HepG2 (cell line): ENCODE measurements at regions not wholly inside any gene's neighbourhood (a gene's known extent, or its start where the extent isn't known, plus 50 kb on each side); places are given as distances from the start of the nearest gene placed in this dataset.

Experiments used
- ATAC-seq: fragments of 200-7000 bp; cut with Tn5 transposase; 3 replicates; pipeline ENCODE4 v1.9.1; 2020; ENCODE audit warnings: mild to moderate bottlenecking, moderate library complexity
- BruUV-seq: library from RNA; stranded (reverse); fragments of 400-500 nt; replicated peaks from 2 replicates; lab custom pipeline; 2021; lab: Mats Ljungman, UMichigan
- CTCF ChIA-PET: fragments of 300-600 bp; formaldehyde crosslinking; extraction: SDS; loops from one replicate; lab custom pipeline; 2021; ENCODE audit warnings: low total read pairs, inconsistent platforms, low intra/inter-chr PET ratio; lab: Yijun Ruan, JAX
- POLR2A ChIA-PET: fragments of 350-600 bp; sonication (Branson Sonifier 250); formaldehyde crosslinking; loops from one replicate; lab custom pipeline; 2020; ENCODE audit warnings: antibody characterized with exemption, inconsistent platforms; lab: Yijun Ruan, JAX
- DNase-seq: peaks from one replicate; pipeline ENCODE4 v3.0.0-alpha.2; 2015; ENCODE audit warnings: low spot score
- FAIRE-seq: peaks from 3 replicates; lab custom pipeline; 2011; peaks lifted over from hg19 to GRCh38; lab: Jason Lieb, UNC
- H2AFZ ChIP-seq: one replicate; pipeline ENCODE4 v1.6.1; 2011; ENCODE audit warnings: low read length, inconsistent platforms
- H3K27ac ChIP-seq: fragments of 300-600 bp; 3 replicates; pipeline ENCODE4 v1.8.0; 2011; ENCODE audit warnings: mixed run types, mild to moderate bottlenecking, mixed read lengths, low read length, inconsistent platforms; ENCODE audit not compliant: insufficient read depth; ENCODE audit errors: extremely low read length
- H3K27me3 ChIP-seq, 2 experiments: fragments of 200-600 bp in 1 of 2; 2 replicates in 1 of 2; 3 replicates in 1 of 2; pipeline versions ENCODE4 v1.6.0 to v1.8.0; 2011; ENCODE audit warnings: low read length in 2 of 2, mild to moderate bottlenecking in 2 of 2, moderate library complexity in 2 of 2, inconsistent platforms in 1 of 2; ENCODE audit not compliant: insufficient read depth in 2 of 2, control insufficient read depth in 1 of 2
- H3K36me3 ChIP-seq, 2 experiments: fragments of 200-600 bp in 1 of 2; replicated peaks in 1 of 2; 2 replicates in 1 of 2; 3 replicates in 1 of 2; pipeline versions ENCODE4 v1.5.1 to v1.8.0; 2011; ENCODE audit warnings: low read length in 2 of 2, inconsistent platforms in 1 of 2; ENCODE audit not compliant: insufficient read depth in 2 of 2, control insufficient read depth in 1 of 2
- H3K4me1 ChIP-seq: 2 replicates; pipeline ENCODE4 v1.5.1; 2012; ENCODE audit warnings: low read length, inconsistent platforms; ENCODE audit not compliant: insufficient read depth
- H3K4me2 ChIP-seq: 2 replicates; pipeline ENCODE4 v1.6.0; 2011; ENCODE audit warnings: low read depth, low read length, inconsistent platforms
- H3K4me3 ChIP-seq, 3 experiments: fragments of 200-600 bp in 1 of 3; sonication (generic), shearing (Covaris generic) in 1 of 3; replicated peaks in 1 of 3; 2 replicates each; pipeline ENCODE4 v1.5.1; 2011 to 2016; ENCODE audit warnings: low read length in 3 of 3, inconsistent platforms in 2 of 3, low read depth in 2 of 3, mild to moderate bottlenecking in 2 of 3, control low read depth in 1 of 3, mixed read lengths in 1 of 3; ENCODE audit not compliant: insufficient read depth in 1 of 3
- H3K79me2 ChIP-seq: one replicate; pipeline ENCODE4 v1.6.1; 2011; ENCODE audit warnings: low read length, inconsistent platforms; ENCODE audit not compliant: insufficient read depth
- H3K9ac ChIP-seq: 2 replicates; pipeline ENCODE4 v1.6.0; 2011; ENCODE audit warnings: mild to moderate bottlenecking, low read depth, low read length, inconsistent platforms; ENCODE audit not compliant: insufficient read depth
- H3K9me3 ChIP-seq: 2 replicates; pipeline ENCODE4 v1.5.1; 2012; ENCODE audit warnings: mild to moderate bottlenecking, low read length
- H4K20me1 ChIP-seq: 2 replicates; pipeline ENCODE4 v1.6.0; 2011; ENCODE audit warnings: inconsistent platforms, mild to moderate bottlenecking, low read length, moderate library complexity; ENCODE audit not compliant: insufficient read depth
- ATRX ChIP-seq: sonication (generic); formaldehyde crosslinking; IDR thresholded peaks from 2 replicates; pipeline ENCODE4 v1.4.0; 2020; ENCODE audit warnings: missing genetic modification reagents, borderline replicate concordance
- CENPT ChIP-seq: sonication (generic); formaldehyde crosslinking; IDR thresholded peaks from 2 replicates; pipeline ENCODE4 v1.8.0; 2022; ENCODE audit warnings: low read depth, mild to moderate bottlenecking, moderate library complexity, missing genetic modification reagents
- NCOR1 ChIP-seq: fragments of 200-600 bp; sonication (generic); IDR thresholded peaks from 2 replicates; pipeline ENCODE4 v1.7.0; 2017; ENCODE audit warnings: antibody characterized with exemption, low read length, borderline replicate concordance
- PAX8 ChIP-seq: sonication (generic); formaldehyde crosslinking; IDR thresholded peaks from 2 replicates; pipeline ENCODE4 v1.8.0; 2022; ENCODE audit warnings: mild to moderate bottlenecking, missing genetic modification reagents, borderline replicate concordance
- REL ChIP-seq: sonication (generic); formaldehyde crosslinking; conservative IDR thresholded peaks from 2 replicates; pipeline ENCODE4 v1.8.0; 2022; ENCODE audit warnings: mild to moderate bottlenecking, missing genetic modification reagents, moderate library complexity
- REXO4 ChIP-seq: sonication (generic); formaldehyde crosslinking; IDR thresholded peaks from 2 replicates; pipeline ENCODE4 v1.8.0; 2022; ENCODE audit warnings: missing genetic modification reagents, mild to moderate bottlenecking, borderline replicate concordance
- TEF ChIP-seq: sonication (generic); formaldehyde crosslinking; IDR thresholded peaks from 2 replicates; pipeline ENCODE4 v1.5.0; 2020; ENCODE audit warnings: missing genetic modification reagents
- ZBTB38 ChIP-seq: sonication (generic); formaldehyde crosslinking; IDR thresholded peaks from 2 replicates; pipeline ENCODE4 v1.5.1; 2020; ENCODE audit warnings: mild to moderate bottlenecking, missing genetic modification reagents
- ZBTB40 ChIP-seq, 2 experiments: fragments of 450-650 bp in 1 of 2; sonication (generic) in 1 of 2; formaldehyde crosslinking in 1 of 2; IDR thresholded peaks; 2 replicates each; pipeline versions ENCODE4 v1.6.1 to v1.8.0; 2016 to 2022; ENCODE audit warnings: antibody characterized with exemption in 1 of 2, mild to moderate bottlenecking in 1 of 2, missing genetic modification reagents in 1 of 2
- ZNF430 ChIP-seq: sonication (generic); formaldehyde crosslinking; IDR thresholded peaks from 2 replicates; pipeline ENCODE4 v1.9.0; 2021; ENCODE audit warnings: mild to moderate bottlenecking, missing genetic modification reagents
- ZNF530 ChIP-seq: sonication (generic); formaldehyde crosslinking; IDR thresholded peaks from 2 replicates; pipeline ENCODE4 v1.5.0; 2020; ENCODE audit warnings: low read depth, mild to moderate bottlenecking, missing genetic modification reagents
- ZNF570 ChIP-seq: sonication (generic); formaldehyde crosslinking; IDR thresholded peaks from 2 replicates; pipeline ENCODE4 v1.4.0; 2020; ENCODE audit warnings: mild to moderate bottlenecking, missing genetic modification reagents, borderline replicate concordance
- ZNF761 ChIP-seq: sonication (generic); formaldehyde crosslinking; conservative IDR thresholded peaks from 2 replicates; pipeline ENCODE4 v1.4.0; 2020; ENCODE audit warnings: mild to moderate bottlenecking, missing genetic modification reagents
- WGBS: methylation state at CpG from one replicate; pipeline ENCODE4 v1.1.6; 2017; ENCODE audit warnings: low lambda C conversion rate; 5-methylcytosine and 5-hydroxymethylcytosine counted together
- in situ Hi-C: cut with HindIII; loops from 2 replicates; pipeline ENCODE4 v1.10.0; 2017; ENCODE audit warnings: low pct_unique_long_range_greater_than_20kb; ENCODE audit not compliant: extremely low pct_ligation_motif_present
- intact Hi-C: fragments of 100-400 bp; cut with micrococcal nuclease; formaldehyde crosslinking; loops from one replicate; pipeline ENCODE4 v1.10.0; 2022; ENCODE audit not compliant: unreplicated experiment
- TF ChIP-seq, protein P1 (sequence below): sonication (generic); formaldehyde crosslinking; IDR thresholded peaks from 2 replicates; pipeline ENCODE4 v1.4.0; 2020; ENCODE audit warnings: missing genetic modification reagents

DNA sequence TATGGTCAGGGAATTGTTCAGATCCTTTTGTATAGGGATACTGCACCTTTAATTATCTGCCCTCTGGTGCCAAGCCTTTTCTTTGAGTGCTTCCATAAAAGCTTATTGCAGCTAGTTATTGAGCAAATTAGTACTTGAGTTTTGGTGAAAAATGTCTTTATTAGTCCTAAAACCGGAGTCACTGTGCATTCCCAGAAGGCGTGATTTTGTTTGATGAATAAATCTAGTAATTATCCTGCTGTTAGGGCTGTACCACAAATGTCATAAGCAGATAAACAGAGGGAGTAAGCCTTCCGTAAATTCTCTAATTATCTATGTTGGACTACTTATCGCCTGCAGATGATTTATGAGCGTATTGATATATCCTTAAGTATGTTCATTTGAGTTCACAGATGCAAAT, 620.7 kb upstream of the ARRDC3 start:
- Histone ChIP-seq H3K27me3 (no peaks in the 10 kb centered on the region), H4K20me1 (no peaks in the 10 kb centered on the region), H3K4me1 (no peaks in the 10 kb centered on the region), H3K27ac (no peak overlapping the region), H3K9ac (no peak overlapping the region), H3K36me3 (no peaks in the 10 kb centered on the region), H3K79me2 (no peaks in the 10 kb centered on the region), H2AFZ (no peak overlapping the region), H3K4me2 (no peak overlapping the region), H3K4me3 (no peak overlapping the region), H3K9me3 (no peaks in the 10 kb centered on the region)
- CTCF ChIA-PET: no interaction called here
- DNase-seq: no peak
- intact Hi-C loops: no loop called here
- ATAC-seq: no peak
- no peak for FAIRE-seq
- WGBS: 20% methylated on average over 5 of the region's 5 CpGs
- in situ Hi-C loops: no loop called here
- POLR2A ChIA-PET: no interaction called here
- BruUV-seq: no TSS peak
- TF ChIP-seq PAX8 (CRISPR knock-in tag): no peak
- no peak for TF ChIP-seq ZNF530 (CRISPR knock-in tag)
- TF ChIP-seq CENPT: no peak
- no peak for TF ChIP-seq ZNF570 (CRISPR knock-in tag)
- no peak for TF ChIP-seq TEF (CRISPR knock-in tag)
- no peak for TF ChIP-seq ZNF761 (CRISPR knock-in tag)
- no peak for TF ChIP-seq REXO4 (CRISPR knock-in tag)
- no peak for TF ChIP-seq ZBTB38
- no peak for TF ChIP-seq REL
- no peak for TF ChIP-seq ATRX
- no peak for TF ChIP-seq ZNF430 (CRISPR knock-in tag)
- TF ChIP-seq ZBTB40 (IDR thresholded peaks at IDR 0.05): no peak
- no peak for TF ChIP-seq ZBTB40 (CRISPR knock-in tag; IDR thresholded peaks at IDR 0.05)
- no peak for TF ChIP-seq NCOR1
- TF ChIP-seq, protein P1, sequence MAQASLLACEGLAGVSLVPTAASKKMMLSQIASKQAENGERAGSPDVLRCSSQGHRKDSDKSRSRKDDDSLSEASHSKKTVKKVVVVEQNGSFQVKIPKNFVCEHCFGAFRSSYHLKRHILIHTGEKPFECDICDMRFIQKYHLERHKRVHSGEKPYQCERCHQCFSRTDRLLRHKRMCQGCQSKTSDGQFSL (CRISPR knock-in tag): no peak
